IPS-20b (cell line): ENCODE measurements at regions not wholly inside any gene's neighbourhood (a gene's known extent, or its start where the extent isn't known, plus 50 kb on each side); places are given as distances from the start of the nearest gene placed in this dataset.
"Not testable (repeated sequence)": the region's sequence is repeated elsewhere in the genome, so short reads cannot be mapped to it uniquely, and the experiment has no call there.

ENCODE experiments used
- H3K27ac ChIP-seq: one replicate; pipeline ENCODE4 v1.5.1; 2013; ENCODE audit warnings: low read length
- H3K27me3 ChIP-seq: 2 replicates; pipeline ENCODE4 v1.6.1; 2013; ENCODE audit warnings: mild to moderate bottlenecking, low read length, inconsistent platforms; ENCODE audit not compliant: insufficient read depth
- H3K36me3 ChIP-seq: 2 replicates; pipeline ENCODE4 v1.6.1; 2013; ENCODE audit warnings: low read depth, mild to moderate bottlenecking, inconsistent platforms, low read length, moderate library complexity; ENCODE audit not compliant: insufficient read depth
- H3K4me1 ChIP-seq: 2 replicates; pipeline ENCODE4 v1.6.1; 2013; ENCODE audit warnings: mild to moderate bottlenecking, control low read depth, inconsistent platforms, low read length, moderate library complexity; ENCODE audit not compliant: insufficient read depth
- H3K4me3 ChIP-seq: 2 replicates; pipeline ENCODE4 v1.5.1; 2013; ENCODE audit warnings: mild to moderate bottlenecking, low read length, inconsistent platforms
- H3K9ac ChIP-seq: 2 replicates; pipeline ENCODE4 v1.6.1; 2013; ENCODE audit warnings: low read depth, mild to moderate bottlenecking, inconsistent platforms, low read length, moderate library complexity
- H3K9me3 ChIP-seq: 2 replicates; pipeline ENCODE4 v1.6.1; 2013; ENCODE audit warnings: mild to moderate bottlenecking, low read depth, low read length, inconsistent platforms; ENCODE audit not compliant: insufficient read depth

DNA sequence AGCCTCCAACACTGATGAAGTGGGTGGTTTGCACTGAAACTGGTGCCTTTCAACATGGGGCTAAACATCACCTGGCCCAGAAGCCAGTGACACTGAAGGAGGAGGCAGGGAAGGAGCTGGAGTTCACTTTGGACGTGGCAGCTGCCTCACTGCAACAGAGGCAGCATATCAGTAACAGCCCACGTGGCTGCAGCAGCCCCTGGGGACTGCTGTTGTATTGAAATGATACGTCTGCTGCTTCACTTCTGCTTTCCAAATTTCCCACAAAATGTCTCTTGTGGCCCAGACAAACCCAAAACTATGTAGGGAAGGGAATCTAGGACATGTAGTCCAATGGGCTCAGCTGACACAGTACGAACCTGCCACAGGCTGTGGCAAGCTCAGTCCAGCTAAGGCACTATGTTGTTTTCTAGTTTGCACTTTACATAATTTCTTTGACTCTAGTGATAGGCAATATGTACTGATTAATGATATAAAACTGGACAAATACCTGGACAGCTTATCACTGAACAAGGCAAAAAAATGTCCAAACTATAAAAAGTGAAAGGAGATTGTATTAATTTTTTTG is 84.7 kb upstream of the RAPGEF2 start:
- Histone ChIP-seq H3K36me3 (no peaks in the 10 kb centered on the region), H3K27me3 (peaks cover 14% of the 10 kb centered on the region)

DNA sequence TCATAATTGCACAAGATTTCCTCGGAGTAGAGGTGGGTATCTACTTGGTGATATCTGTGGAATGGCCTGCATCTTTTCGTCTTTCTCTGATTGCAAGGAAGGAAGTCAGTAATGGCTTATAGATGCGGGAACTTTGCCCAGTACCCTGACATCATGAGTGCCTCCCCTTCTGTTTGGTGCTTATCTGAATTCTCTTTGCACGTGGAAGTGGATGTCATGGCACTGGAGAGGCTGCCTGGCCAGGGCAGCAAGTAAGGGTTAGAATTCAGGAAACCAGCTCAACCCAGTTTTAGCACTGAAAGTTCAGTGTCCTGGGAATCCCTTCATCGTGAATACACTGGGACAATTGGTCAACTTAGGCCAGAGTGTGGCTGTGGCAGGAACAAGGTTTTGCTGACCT is 83.5 kb upstream of the RAPGEF2 start:
- H3K27me3 ChIP-seq: peaks cover 14% of the 10 kb centered on the region
- H3K4me3 ChIP-seq: no peak overlapping the region
- peaks cover 33% of the 10 kb centered on the region; the same call in 1 of the 2 replicates for H3K4me1 ChIP-seq
- H3K36me3 ChIP-seq: no peaks in the 10 kb centered on the region
- H3K9ac ChIP-seq: no peak overlapping the region
- no peaks in the 10 kb centered on the region for H3K9me3 ChIP-seq
- no peak overlapping the region for H3K27ac ChIP-seq

More for the DNA sequence above, 84.7 kb upstream of the RAPGEF2 start:
- Histone ChIP-seq H3K27ac (no peak overlapping the region), H3K4me3 (no peak overlapping the region), H3K9ac (no peak overlapping the region), H3K4me1 (peaks cover 21% of the 10 kb centered on the region; the same call in 1 of the 2 replicates), H3K9me3 (no peaks in the 10 kb centered on the region)

GRCh38 chr4:159021597-159022385 is 81.1 kb upstream of the RAPGEF2 start:
- peaks cover 33% of the 10 kb centered on the region; the same call in 1 of the 2 replicates for H3K4me1 ChIP-seq
- peak overlapping the region; percentile 62 for H3K27ac ChIP-seq
- peak overlapping the region; percentile 47; the same call in 1 of the 2 replicates for H3K9ac ChIP-seq
- no peaks in the 10 kb centered on the region for H3K9me3 ChIP-seq
- H3K4me3 ChIP-seq: peak overlapping the region; percentile 52
- no peaks in the 10 kb centered on the region for H3K36me3 ChIP-seq
- peaks cover 14% of the 10 kb centered on the region for H3K27me3 ChIP-seq

DNA sequence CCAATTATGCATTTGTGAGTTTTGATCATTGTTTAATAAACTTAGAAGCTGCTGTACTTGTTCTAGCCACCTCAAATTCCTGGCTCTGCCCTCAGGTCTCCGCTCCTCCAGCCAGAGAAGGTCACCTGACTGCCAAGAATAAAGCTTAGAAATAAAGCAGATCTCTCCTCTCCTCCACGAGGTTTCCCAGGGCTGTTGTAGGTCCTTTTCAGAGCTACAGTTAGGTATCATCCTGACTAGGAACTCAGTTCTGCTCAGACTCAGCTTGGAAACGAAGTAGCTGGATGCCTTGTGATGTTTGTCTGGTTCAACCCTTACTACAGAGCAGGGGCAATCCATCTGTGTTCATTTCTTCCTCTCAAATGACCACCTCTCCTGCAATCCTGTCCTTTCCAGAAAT is 79.1 kb upstream of the RAPGEF2 start:
- Histone ChIP-seq H3K36me3 (no peaks in the 10 kb centered on the region), H3K4me1 (peaks cover 30% of the 10 kb centered on the region; the same call in 1 of the 2 replicates), H3K9me3 (no peaks in the 10 kb centered on the region), H3K27ac (peak overlapping the region; percentile 67), H3K4me3 (0 out of 2 replicates have a peak overlapping the region, but pooled peaks have one; percentile 13), H3K9ac (peak overlapping the region; percentile 42; the same call in 1 of the 2 replicates), H3K27me3 (no peaks in the 10 kb centered on the region)

GRCh38 chr4:159024266-159024665 is 78.6 kb upstream of the RAPGEF2 start:
- H3K4me3 ChIP-seq: 0 out of 2 replicates have a peak overlapping the region, but pooled peaks have one; percentile 13
- H3K9ac ChIP-seq: peak overlapping the region; percentile 42; the same call in 1 of the 2 replicates
- no peaks in the 10 kb centered on the region for H3K27me3 ChIP-seq
- H3K36me3 ChIP-seq: no peaks in the 10 kb centered on the region
- H3K27ac ChIP-seq: peak overlapping the region; percentile 67
- no peaks in the 10 kb centered on the region for H3K9me3 ChIP-seq
- peaks cover 30% of the 10 kb centered on the region; the same call in 1 of the 2 replicates for H3K4me1 ChIP-seq

DNA sequence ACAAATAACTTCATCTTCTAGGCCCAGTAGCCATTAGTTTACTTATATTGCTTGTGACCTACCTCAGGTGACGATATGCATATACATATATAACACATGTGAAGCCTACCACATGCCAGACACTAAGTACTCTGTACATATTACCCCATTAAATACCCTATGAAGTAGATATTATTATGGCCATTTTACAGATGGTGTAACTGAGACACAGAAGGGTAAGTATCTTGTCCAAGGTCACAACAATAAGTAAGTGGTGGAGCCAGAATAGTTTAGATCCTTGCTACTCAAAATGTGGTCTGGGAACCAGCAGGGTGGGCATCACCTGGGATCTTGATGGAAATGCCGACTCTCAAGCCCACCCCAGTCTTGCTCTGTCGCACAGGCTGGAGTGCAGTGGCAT is 78.1 kb upstream of the RAPGEF2 start:
- Histone ChIP-seq H3K27ac (peak overlapping the region; percentile 67), H3K9ac (no peak overlapping the region; the same call in 1 of the 2 replicates), H3K4me1 (peaks cover 30% of the 10 kb centered on the region; the same call in 1 of the 2 replicates), H3K36me3 (no peaks in the 10 kb centered on the region), H3K4me3 (0 out of 2 replicates have a peak overlapping the region, but pooled peaks have one; percentile 13), H3K27me3 (no peaks in the 10 kb centered on the region), H3K9me3 (no peaks in the 10 kb centered on the region)

DNA sequence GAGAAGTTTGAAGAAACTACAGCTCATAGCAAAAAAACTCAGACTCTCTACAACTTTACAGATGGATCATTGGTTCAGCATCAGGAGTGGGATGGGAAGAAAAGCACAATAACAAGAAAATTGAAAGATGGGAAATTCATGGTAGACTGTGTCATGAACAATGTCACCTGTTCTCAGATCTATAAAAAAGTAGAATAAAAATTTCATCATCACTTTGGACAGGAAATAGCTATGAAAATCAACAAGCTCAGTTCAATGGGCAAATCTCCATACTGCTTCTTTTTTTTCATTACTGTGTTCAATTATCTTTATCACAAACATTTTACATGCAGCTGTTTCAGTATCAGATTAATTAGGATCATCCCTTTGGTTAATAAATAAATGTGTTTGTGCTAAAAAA is 76.5 kb upstream of the RAPGEF2 start:
- Histone ChIP-seq H3K9me3 (no peaks in the 10 kb centered on the region), H3K4me3 (no peak overlapping the region), H3K36me3 (no peaks in the 10 kb centered on the region), H3K27me3 (no peaks in the 10 kb centered on the region), H3K27ac (no peak overlapping the region), H3K4me1 (peaks cover 26% of the 10 kb centered on the region; the same call in 1 of the 2 replicates), H3K9ac (no peak overlapping the region)

GRCh38 chr4:159027535-159027934 is 75.3 kb upstream of the RAPGEF2 start:
- Histone ChIP-seq H3K36me3 (no peaks in the 10 kb centered on the region), H3K9ac (no peak overlapping the region), H3K4me1 (peaks cover 25% of the 10 kb centered on the region; the same call in 1 of the 2 replicates), H3K4me3 (no peak overlapping the region), H3K9me3 (no peaks in the 10 kb centered on the region), H3K27ac (no peak overlapping the region), H3K27me3 (no peaks in the 10 kb centered on the region)

- no peak overlapping the region for H3K4me3 ChIP-seq
- H3K9ac ChIP-seq: no peak overlapping the region
- no peaks in the 10 kb centered on the region for H3K9me3 ChIP-seq
- H3K27me3 ChIP-seq: no peaks in the 10 kb centered on the region
- H3K27ac ChIP-seq: no peak overlapping the region
- H3K4me1 ChIP-seq: peaks cover 15% of the 10 kb centered on the region; the same call in 1 of the 2 replicates
- no peaks in the 10 kb centered on the region for H3K36me3 ChIP-seq
These were observed 73.4 kb upstream of the RAPGEF2 start for GRCh38 chr4:159029481-159029880.

- not testable (repeated sequence) for H3K4me3 ChIP-seq, H3K9ac ChIP-seq, H3K4me1 ChIP-seq, H3K9me3 ChIP-seq, H3K27me3 ChIP-seq, H3K36me3 ChIP-seq, H3K27ac ChIP-seq
These were observed 72.6 kb upstream of the RAPGEF2 start for GRCh38 chr4:159030297-159030696.

GRCh38 chr4:159035570-159035969 is 67.3 kb upstream of the RAPGEF2 start:
- Histone ChIP-seq H3K36me3 (no peaks in the 10 kb centered on the region), H3K27me3 (no peaks in the 10 kb centered on the region), H3K27ac (no peak overlapping the region), H3K4me1 (peaks cover 11% of the 10 kb centered on the region; the same call in 1 of the 2 replicates), H3K9me3 (no peaks in the 10 kb centered on the region), H3K4me3 (no peak overlapping the region), H3K9ac (no peak overlapping the region)
